Bronchial epithelial cell (primary cell): ENCODE measurements at regions not wholly inside any gene's neighbourhood (a gene's known extent, or its start where the extent isn't known, plus 50 kb on each side); places are given as distances from the start of the nearest gene placed in this dataset.

ENCODE experiments used
- DNase-seq: peaks from one replicate; pipeline ENCODE4 v3.0.0-alpha.2; 2010; ENCODE audit warnings: low read depth
- FAIRE-seq: peaks from 2 replicates; lab custom pipeline; 2011; peaks lifted over from hg19 to GRCh38; lab: Jason Lieb, UNC
- H3K27me3 ChIP-seq: 2 replicates; pipeline ENCODE4 v1.5.1; 2011; ENCODE audit warnings: low read length; ENCODE audit not compliant: control insufficient read depth, insufficient read depth
- H3K36me3 ChIP-seq: 2 replicates; pipeline ENCODE4 v1.5.1; 2011; ENCODE audit warnings: low read length; ENCODE audit not compliant: control insufficient read depth, insufficient read depth
- H3K4me3 ChIP-seq: 2 replicates; pipeline ENCODE4 v1.5.1; 2011; ENCODE audit warnings: mild to moderate bottlenecking, low read depth, low read length, control low read depth
- CTCF ChIP-seq: IDR thresholded peaks from 2 replicates; pipeline ENCODE4 v1.5.1; 2011; ENCODE audit warnings: mild to moderate bottlenecking, moderate library complexity, low read length, control low read depth, inconsistent platforms; ENCODE audit not compliant: insufficient read depth, severe bottlenecking

- Histone ChIP-seq H3K4me3 (no peak overlapping the region), H3K27me3 (no peaks in the 10 kb centered on the region), H3K36me3 (no peaks in the 10 kb centered on the region)
- FAIRE-seq (no peak), DNase-seq (no peak)
- no peak for TF ChIP-seq CTCF
These were observed 523.8 kb downstream of the PPARGC1A start for GRCh38 chr4:23365871-23366556.

- no peak for DNase-seq
These were observed 524.8 kb downstream of the PPARGC1A start for GRCh38 chr4:23365086-23365485.

GRCh38 chr4:23364167-23364566 lies 525.7 kb downstream of the PPARGC1A start:
- no peak for FAIRE-seq
- H3K27me3 ChIP-seq, result no peaks in the 10 kb centered on the region

More at GRCh38 chr4:23365086-23365485, 524.8 kb downstream of the PPARGC1A start:
- H3K27me3 ChIP-seq, result no peaks in the 10 kb centered on the region
- no peak for TF ChIP-seq CTCF
- no peak for FAIRE-seq
- no peaks in the 10 kb centered on the region for H3K36me3 ChIP-seq
- no peak overlapping the region for H3K4me3 ChIP-seq

GRCh38 chr4:23361453-23361852 lies 528.4 kb downstream of the PPARGC1A start:
- Histone ChIP-seq H3K4me3 (no peak overlapping the region), H3K27me3 (no peaks in the 10 kb centered on the region), H3K36me3 (no peaks in the 10 kb centered on the region)
- no peak for TF ChIP-seq CTCF
- DNase-seq (no peak), FAIRE-seq (no peak)

More at GRCh38 chr4:23364167-23364566, 525.7 kb downstream of the PPARGC1A start:
- no peak for DNase-seq
- no peaks in the 10 kb centered on the region for H3K36me3 ChIP-seq
- no peak overlapping the region for H3K4me3 ChIP-seq
- no peak for TF ChIP-seq CTCF

GRCh38 chr4:23360718-23361117 lies 529.1 kb downstream of the PPARGC1A start:
- no peak for FAIRE-seq
- Histone ChIP-seq H3K27me3 (no peaks in the 10 kb centered on the region), H3K36me3 (no peaks in the 10 kb centered on the region), H3K4me3 (no peak overlapping the region)
- no peak for DNase-seq
- TF ChIP-seq CTCF, result no peak

- FAIRE-seq, result no peak
- no peak for DNase-seq
- H3K27me3 ChIP-seq, result no peaks in the 10 kb centered on the region
- H3K36me3 ChIP-seq, result no peaks in the 10 kb centered on the region
- TF ChIP-seq CTCF, result no peak
- no peak overlapping the region for H3K4me3 ChIP-seq
These were observed 534.6 kb downstream of the PPARGC1A start for GRCh38 chr4:23355258-23355657.
